ENCODE measurements at regions not wholly inside any gene's neighbourhood (a gene's known extent, or its start where the extent isn't known, plus 50 kb on each side); places are given as distances from the start of the nearest gene placed in this dataset.
"Not testable (repeated sequence)": the region's sequence is repeated elsewhere in the genome, so short reads cannot be mapped to it uniquely, and the experiment has no call there.

GRCh38 chr3:193023218-193023617, 105.6 kb upstream of the MB21D2 start:
- H3K27me3 Mint-ChIP-seq (ENCODE audit: low read depth): peaks cover 3% of the 10 kb centered on the region
- H3K4me3 Mint-ChIP-seq: no peak overlapping the region
- no peaks in the 10 kb centered on the region for H3K4me1 Mint-ChIP-seq
- no peaks in the 10 kb centered on the region for H3K9me3 Mint-ChIP-seq
- TF ChIP-seq CTCF (IDR thresholded peaks at IDR 0.05; ENCODE audit: unreplicated experiment in 3 of 3): no peak
- H3K36me3 Mint-ChIP-seq (ENCODE audit: low read depth): no peaks in the 10 kb centered on the region
- no peak overlapping the region for H3K27ac Mint-ChIP-seq

DNA sequence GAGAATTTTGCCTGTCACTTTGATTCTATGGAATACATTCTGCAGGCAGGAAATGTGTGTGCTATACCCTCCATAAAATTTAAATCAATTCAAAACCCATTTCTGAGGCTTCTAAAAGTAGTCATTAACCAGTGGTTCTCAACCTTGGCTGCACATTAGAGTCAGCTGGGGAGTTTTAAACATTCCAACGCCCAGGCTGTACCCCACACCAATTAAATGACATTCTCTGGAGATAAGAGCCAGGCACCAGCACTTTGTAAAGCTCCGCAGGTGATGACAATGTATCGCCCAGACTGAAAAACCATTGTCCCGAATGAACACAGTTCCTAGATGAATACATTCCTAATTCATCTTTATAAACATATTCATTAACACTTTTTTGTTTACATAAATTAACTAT, 110.6 kb upstream of the MB21D2 start:
- H3K36me3 Mint-ChIP-seq (ENCODE audit: low read depth): no peaks in the 10 kb centered on the region

DNA sequence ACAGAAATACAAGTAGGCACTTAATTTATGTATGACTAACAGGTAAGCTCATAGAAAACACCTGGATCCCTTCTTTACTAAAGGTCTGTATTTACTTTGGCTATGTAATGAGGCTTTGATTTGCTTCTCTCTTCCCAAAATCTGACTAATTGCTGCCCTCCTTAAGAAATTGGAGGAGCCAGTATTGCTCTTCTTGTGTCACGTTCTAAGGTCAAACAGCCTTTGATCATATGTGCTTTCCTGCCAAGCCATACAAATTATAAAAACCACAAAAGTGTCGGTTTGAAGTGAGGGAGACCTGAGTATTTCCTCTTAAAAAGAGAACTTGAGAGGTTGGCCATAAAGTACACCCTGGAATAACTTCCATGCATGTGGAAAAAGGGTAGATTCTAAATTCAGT, 112.1 kb upstream of the MB21D2 start:
- TF ChIP-seq CTCF (IDR thresholded peaks at IDR 0.05; ENCODE audit: unreplicated experiment in 3 of 3): no peak
- no peaks in the 10 kb centered on the region for H3K9me3 Mint-ChIP-seq
- H3K4me3 Mint-ChIP-seq: no peak overlapping the region
- H3K36me3 Mint-ChIP-seq (ENCODE audit: low read depth): no peaks in the 10 kb centered on the region
- no peak overlapping the region for H3K27ac Mint-ChIP-seq
- peaks cover 3% of the 10 kb centered on the region for H3K27me3 Mint-ChIP-seq (ENCODE audit: low read depth)
- H3K4me1 Mint-ChIP-seq: no peaks in the 10 kb centered on the region

More for the DNA sequence above, 110.6 kb upstream of the MB21D2 start:
- Mint-ChIP-seq H3K4me1 (no peaks in the 10 kb centered on the region), H3K4me3 (no peak overlapping the region), H3K9me3 (no peaks in the 10 kb centered on the region), H3K27me3 (ENCODE audit: low read depth) (peaks cover 3% of the 10 kb centered on the region), H3K27ac (no peak overlapping the region)
- TF ChIP-seq CTCF (IDR thresholded peaks at IDR 0.05; ENCODE audit: unreplicated experiment in 3 of 3): no peak

- H3K4me1 Mint-ChIP-seq: no peaks in the 10 kb centered on the region
- peaks cover 3% of the 10 kb centered on the region for H3K27me3 Mint-ChIP-seq (ENCODE audit: low read depth)
Observed at GRCh38 chr3:193030276-193030675, 112.6 kb upstream of the MB21D2 start.

GRCh38 chr3:193031911-193032310, 114.3 kb upstream of the MB21D2 start:
- Mint-ChIP-seq H3K4me1 (no peaks in the 10 kb centered on the region), H3K9me3 (no peaks in the 10 kb centered on the region), H3K27me3 (ENCODE audit: low read depth) (peaks cover 3% of the 10 kb centered on the region), H3K4me3 (no peak overlapping the region), H3K36me3 (ENCODE audit: low read depth) (no peaks in the 10 kb centered on the region), H3K27ac (no peak overlapping the region)
- no peak for TF ChIP-seq CTCF (IDR thresholded peaks at IDR 0.05; ENCODE audit: unreplicated experiment in 3 of 3)

More at GRCh38 chr3:193030276-193030675, 112.6 kb upstream of the MB21D2 start:
- no peaks in the 10 kb centered on the region for H3K36me3 Mint-ChIP-seq (ENCODE audit: low read depth)
- no peak overlapping the region for H3K27ac Mint-ChIP-seq
- H3K4me3 Mint-ChIP-seq: no peak overlapping the region
- no peak for TF ChIP-seq CTCF (IDR thresholded peaks at IDR 0.05; ENCODE audit: unreplicated experiment in 3 of 3)
- H3K9me3 Mint-ChIP-seq: no peaks in the 10 kb centered on the region

GRCh38 chr3:193033226-193033780, 115.6 kb upstream of the MB21D2 start:
- no peak for TF ChIP-seq CTCF (IDR thresholded peaks at IDR 0.05; ENCODE audit: unreplicated experiment in 3 of 3)
- H3K4me1 Mint-ChIP-seq: no peaks in the 10 kb centered on the region
- no peaks in the 10 kb centered on the region for H3K27me3 Mint-ChIP-seq (ENCODE audit: low read depth)
- no peak overlapping the region for H3K4me3 Mint-ChIP-seq
- peaks cover 3% of the 10 kb centered on the region for H3K9me3 Mint-ChIP-seq
- H3K36me3 Mint-ChIP-seq (ENCODE audit: low read depth): no peaks in the 10 kb centered on the region
- H3K27ac Mint-ChIP-seq: no peak overlapping the region

DNA sequence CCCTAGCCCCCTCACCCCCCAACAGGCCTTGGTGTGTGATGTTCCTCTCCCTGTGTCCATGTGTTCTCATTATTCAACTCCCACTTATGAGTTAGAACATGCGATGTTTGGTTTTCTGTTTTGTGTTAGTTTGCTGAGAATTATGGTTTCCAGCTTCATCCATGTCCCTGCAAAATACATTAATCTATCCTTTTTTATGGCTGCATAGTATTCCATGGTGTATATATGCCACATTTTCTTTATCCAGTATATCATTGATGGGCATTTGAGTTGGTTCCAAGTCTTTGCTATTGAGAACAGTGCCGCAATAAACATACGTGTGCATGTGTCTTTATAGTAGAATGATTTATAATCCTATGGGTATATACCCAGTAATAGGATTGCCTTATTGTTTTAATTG, 120.2 kb upstream of the MB21D2 start:
- not testable (repeated sequence) for H3K27me3 Mint-ChIP-seq (ENCODE audit: low read depth); H3K4me1 Mint-ChIP-seq; H3K9me3 Mint-ChIP-seq; H3K36me3 Mint-ChIP-seq (ENCODE audit: low read depth); H3K4me3 Mint-ChIP-seq; H3K27ac Mint-ChIP-seq
